ENCODE measurements at regions not wholly inside any gene's neighbourhood (a gene's known extent, or its start where the extent isn't known, plus 50 kb on each side); places are given as distances from the start of the nearest gene placed in this dataset.

DNA sequence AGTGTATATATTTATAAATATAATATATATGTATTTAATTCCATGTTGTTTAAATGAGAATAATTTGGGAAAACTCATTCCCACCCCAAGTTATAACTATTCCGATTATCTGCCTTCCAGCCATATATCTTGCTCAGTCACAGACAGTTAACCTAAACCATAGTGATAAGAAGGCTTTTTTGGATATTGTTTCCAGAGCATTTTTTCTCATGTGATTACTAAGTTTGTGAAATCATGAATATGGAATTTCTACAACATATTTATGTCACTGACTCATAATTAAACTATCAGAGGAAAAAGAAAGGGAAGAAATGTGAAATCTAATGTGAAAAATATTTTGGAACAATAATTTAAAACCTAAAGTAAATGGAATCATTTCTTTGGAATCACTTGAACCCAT, 1163.5 kb upstream of the PABPC4L start:
- TF ChIP-seq, protein P1, sequence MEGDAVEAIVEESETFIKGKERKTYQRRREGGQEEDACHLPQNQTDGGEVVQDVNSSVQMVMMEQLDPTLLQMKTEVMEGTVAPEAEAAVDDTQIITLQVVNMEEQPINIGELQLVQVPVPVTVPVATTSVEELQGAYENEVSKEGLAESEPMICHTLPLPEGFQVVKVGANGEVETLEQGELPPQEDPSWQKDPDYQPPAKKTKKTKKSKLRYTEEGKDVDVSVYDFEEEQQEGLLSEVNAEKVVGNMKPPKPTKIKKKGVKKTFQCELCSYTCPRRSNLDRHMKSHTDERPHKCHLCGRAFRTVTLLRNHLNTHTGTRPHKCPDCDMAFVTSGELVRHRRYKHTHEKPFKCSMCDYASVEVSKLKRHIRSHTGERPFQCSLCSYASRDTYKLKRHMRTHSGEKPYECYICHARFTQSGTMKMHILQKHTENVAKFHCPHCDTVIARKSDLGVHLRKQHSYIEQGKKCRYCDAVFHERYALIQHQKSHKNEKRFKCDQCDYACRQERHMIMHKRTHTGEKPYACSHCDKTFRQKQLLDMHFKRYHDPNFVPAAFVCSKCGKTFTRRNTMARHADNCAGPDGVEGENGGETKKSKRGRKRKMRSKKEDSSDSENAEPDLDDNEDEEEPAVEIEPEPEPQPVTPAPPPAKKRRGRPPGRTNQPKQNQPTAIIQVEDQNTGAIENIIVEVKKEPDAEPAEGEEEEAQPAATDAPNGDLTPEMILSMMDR (IDR thresholded peaks at IDR 0.05) = no peak
- Mint-ChIP-seq H3K27me3 (ENCODE audit: insufficient read depth) (no peaks in the 10 kb centered on the region), H3K36me3 (ENCODE audit: low read depth) (no peaks in the 10 kb centered on the region), H3K27ac (no peak overlapping the region; the same call in 1 of the 2 replicates), H3K4me3 (no peak overlapping the region), H3K4me1 (ENCODE audit: low read depth) (peaks cover 21% of the 10 kb centered on the region; the same call in 1 of the 2 replicates), H3K9me3 (no peaks in the 10 kb centered on the region; the same call in 1 of the 2 replicates)
- DNase-seq = peak; percentile 32

DNA sequence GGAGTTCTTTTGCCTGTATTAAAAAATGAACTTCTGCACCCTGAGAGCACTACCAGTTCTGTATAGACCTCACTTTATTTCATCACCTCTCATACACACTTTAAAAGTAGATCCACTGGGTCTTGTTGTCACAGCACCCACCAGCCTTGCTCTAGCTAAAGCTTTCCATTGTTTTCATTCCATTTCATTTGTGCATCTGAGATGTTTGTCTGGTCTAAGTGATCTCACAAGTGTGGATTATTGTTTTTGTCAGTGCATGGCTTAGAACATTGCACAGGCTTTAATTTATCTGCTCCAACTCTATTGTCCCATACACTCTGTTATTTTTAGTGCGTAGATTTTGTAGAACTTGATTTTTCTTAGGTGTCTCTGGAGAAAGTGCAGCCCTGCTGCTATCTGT, 1157.5 kb upstream of the PABPC4L start:
- TF ChIP-seq, protein P1 (IDR thresholded peaks at IDR 0.05) = no peak
- H3K9me3 Mint-ChIP-seq = no peaks in the 10 kb centered on the region; the same call in 1 of the 2 replicates
- no peak overlapping the region for H3K4me3 Mint-ChIP-seq
- no peaks in the 10 kb centered on the region for H3K36me3 Mint-ChIP-seq (ENCODE audit: low read depth)
- no peaks in the 10 kb centered on the region for H3K27me3 Mint-ChIP-seq (ENCODE audit: insufficient read depth)
- H3K27ac Mint-ChIP-seq = no peak overlapping the region
- H3K4me1 Mint-ChIP-seq (ENCODE audit: low read depth) = no peaks in the 10 kb centered on the region; the same call in 1 of the 2 replicates
- DNase-seq = no peak

DNA sequence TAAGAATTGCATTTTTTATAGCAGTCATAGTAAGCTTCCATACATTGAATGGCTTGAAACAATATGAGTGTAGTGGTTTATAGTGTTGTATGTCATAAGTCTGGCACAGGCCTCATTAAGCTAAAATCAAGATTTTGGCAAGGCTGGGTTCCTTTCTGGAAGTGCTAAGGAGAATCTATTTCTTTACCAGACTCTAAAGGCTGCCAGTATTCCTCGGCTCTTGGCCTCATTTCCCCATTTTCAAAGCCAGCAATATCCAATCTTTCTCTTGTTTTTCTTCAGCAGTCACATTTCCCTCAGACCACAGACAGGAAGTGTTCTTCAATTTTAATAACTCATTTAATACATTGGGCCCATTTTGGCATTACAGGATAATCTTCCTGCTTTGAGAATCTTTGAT, 1155.5 kb upstream of the PABPC4L start:
- H3K27me3 Mint-ChIP-seq (ENCODE audit: insufficient read depth) = no peaks in the 10 kb centered on the region
- H3K4me1 Mint-ChIP-seq (ENCODE audit: low read depth) = no peaks in the 10 kb centered on the region; the same call in 1 of the 2 replicates

DNA sequence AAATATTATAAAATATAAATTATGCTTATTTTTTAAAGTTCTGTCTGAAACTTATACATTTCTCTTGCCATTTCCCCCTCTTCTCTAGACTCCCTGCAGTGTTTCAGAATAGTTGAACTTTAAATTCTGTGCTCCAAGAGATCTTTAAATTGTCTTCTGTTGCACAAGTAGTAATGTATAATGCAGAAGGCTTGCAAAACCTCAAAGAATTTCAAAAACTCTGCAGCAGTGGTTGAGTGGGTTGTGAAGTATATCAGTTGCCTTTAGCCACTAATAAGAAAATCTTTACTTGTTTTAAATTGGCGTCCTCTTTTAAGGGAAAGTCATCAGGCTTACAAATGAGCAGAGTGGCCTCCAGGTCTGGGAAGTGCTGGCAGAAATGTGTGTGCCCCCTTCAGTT, 1153.3 kb upstream of the PABPC4L start:
- no peak overlapping the region for H3K4me3 Mint-ChIP-seq
- DNase-seq = no peak
- no peak overlapping the region for H3K27ac Mint-ChIP-seq
- no peaks in the 10 kb centered on the region for H3K27me3 Mint-ChIP-seq (ENCODE audit: insufficient read depth)
- H3K36me3 Mint-ChIP-seq (ENCODE audit: low read depth) = no peaks in the 10 kb centered on the region
- TF ChIP-seq, protein P1 (IDR thresholded peaks at IDR 0.05) = no peak
- H3K4me1 Mint-ChIP-seq (ENCODE audit: low read depth) = no peaks in the 10 kb centered on the region; the same call in 1 of the 2 replicates
- H3K9me3 Mint-ChIP-seq = no peaks in the 10 kb centered on the region; the same call in 1 of the 2 replicates

More for the DNA sequence above, 1155.5 kb upstream of the PABPC4L start:
- no peak for DNase-seq
- Mint-ChIP-seq H3K27ac (no peak overlapping the region), H3K4me3 (no peak overlapping the region), H3K36me3 (ENCODE audit: low read depth) (no peaks in the 10 kb centered on the region), H3K9me3 (no peaks in the 10 kb centered on the region)
- TF ChIP-seq, protein P1 (IDR thresholded peaks at IDR 0.05) = no peak

DNA sequence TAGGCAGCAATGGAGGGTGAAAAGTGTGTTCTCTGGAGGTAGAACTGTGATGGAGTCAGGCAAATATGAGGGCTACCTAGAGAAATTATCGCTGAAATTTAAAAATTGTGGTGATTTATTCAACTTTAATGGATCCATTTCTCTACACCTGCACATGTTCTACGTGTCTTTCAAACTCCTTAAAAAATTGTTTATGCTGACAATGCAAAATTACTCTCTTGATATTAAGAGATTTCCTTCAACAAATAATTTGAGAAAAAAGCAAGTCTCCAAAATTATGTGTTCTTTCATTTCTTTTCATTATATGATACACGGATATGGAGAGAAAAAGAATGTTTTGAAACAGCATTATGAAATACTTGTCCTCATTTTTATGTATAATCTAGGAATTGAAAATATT, 1151.4 kb upstream of the PABPC4L start:
- TF ChIP-seq, protein P1 (IDR thresholded peaks at IDR 0.05) = no peak
- Mint-ChIP-seq H3K36me3 (ENCODE audit: low read depth) (no peaks in the 10 kb centered on the region), H3K9me3 (no peaks in the 10 kb centered on the region; the same call in 1 of the 2 replicates), H3K4me1 (ENCODE audit: low read depth) (no peaks in the 10 kb centered on the region; the same call in 1 of the 2 replicates), H3K27ac (no peak overlapping the region), H3K27me3 (ENCODE audit: insufficient read depth) (no peaks in the 10 kb centered on the region), H3K4me3 (no peak overlapping the region)
- DNase-seq = no peak

DNA sequence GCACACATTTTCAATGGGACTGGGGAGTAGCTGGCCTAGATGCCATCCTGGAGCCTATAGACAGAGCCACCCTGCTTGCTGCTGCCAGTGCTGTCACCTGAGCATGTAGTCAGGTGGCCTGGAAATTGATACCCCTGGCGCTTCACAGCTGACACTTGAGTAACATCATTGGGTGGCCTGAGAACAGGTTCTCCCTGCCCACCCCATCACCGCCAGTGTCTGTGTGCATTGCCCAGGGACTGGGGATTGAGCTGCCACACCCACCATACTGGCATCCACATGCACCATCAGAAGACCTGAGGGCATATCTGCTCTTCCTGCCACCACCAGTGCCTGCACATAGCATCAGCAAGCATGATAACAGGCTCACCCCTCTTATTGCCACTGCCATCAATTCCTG, 1142.9 kb upstream of the PABPC4L start:
- TF ChIP-seq, protein P1 (IDR thresholded peaks at IDR 0.05) = no peak
- no peak overlapping the region for H3K27ac Mint-ChIP-seq
- no peak overlapping the region for H3K4me3 Mint-ChIP-seq
- no peaks in the 10 kb centered on the region for H3K27me3 Mint-ChIP-seq (ENCODE audit: insufficient read depth)
- H3K36me3 Mint-ChIP-seq (ENCODE audit: low read depth) = no peaks in the 10 kb centered on the region
- no peak for DNase-seq
- peaks cover 4% of the 10 kb centered on the region; the same call in 1 of the 2 replicates for H3K9me3 Mint-ChIP-seq
- H3K4me1 Mint-ChIP-seq (ENCODE audit: low read depth) = no peaks in the 10 kb centered on the region
